ENCODE measurements at regions not wholly inside any gene's neighbourhood (a gene's known extent, or its start where the extent isn't known, plus 50 kb on each side); places are given as distances from the start of the nearest gene placed in this dataset.

GRCh38 chr15:24879492-24879891 lies 75.3 kb upstream of the SNRPN start:
- Histone ChIP-seq H4K20me1 (ENCODE audit: control insufficient read depth, insufficient read depth, low read length, poor library complexity, severe bottlenecking) (no peaks in the 10 kb centered on the region), H3K79me2 (ENCODE audit: control insufficient read depth, insufficient read depth, low read length) (no peaks in the 10 kb centered on the region), H2AFZ (ENCODE audit: insufficient read depth, low read depth, low read length, poor library complexity, severe bottlenecking) (no peak overlapping the region), H3K4me2 (replicated peaks; ENCODE audit: low read depth, low read length, poor library complexity, severe bottlenecking) (no peak overlapping the region), H3K36me3 (replicated peaks in 1 of 2; ENCODE audit: control extremely low read depth in 1 of 2, control insufficient read depth in 1 of 2, extremely low read depth in 1 of 2, insufficient read depth in 2 of 2, low read length in 1 of 2) (no peaks in the 10 kb centered on the region), H3K27me3 (replicated peaks in 1 of 4; ENCODE audit: control extremely low read depth in 1 of 4, control insufficient read depth in 3 of 4, insufficient read depth in 4 of 4, low read length in 3 of 4) (no peaks in the 10 kb centered on the region), H3K4me1 (ENCODE audit: control insufficient read depth in 2 of 2, insufficient read depth in 2 of 2, low read length in 2 of 2) (no peaks in the 10 kb centered on the region), H3K9me3 (ENCODE audit: control extremely low read depth in 1 of 3, control insufficient read depth in 2 of 3, insufficient read depth in 1 of 3, low read length in 2 of 3) (peaks cover 0 to 20% (median 4%) of the 10 kb centered on the region in 3 donors), H3K27ac (ENCODE audit: low read length in 2 of 2) (no peak overlapping the region), H3K4me3 (ENCODE audit: control extremely low read depth in 1 of 5, extremely low read depth in 1 of 5, insufficient read depth in 1 of 5, low read depth in 2 of 5, low read length in 4 of 5) (no peak overlapping the region), H3K9ac (ENCODE audit: low read length) (no peak overlapping the region)
- H3K27ac Mint-ChIP-seq, result no peak overlapping the region
- CTCF ChIA-PET, result no interaction called here
- peaks cover 5% of the 10 kb centered on the region for H3K9me3 Mint-ChIP-seq (ENCODE audit: insufficient read depth)
- no CpG with 5 or more reads among the region's 2 CpGs for WGBS (ENCODE audit: insufficient coverage)
- TF ChIP-seq CTCF (IDR thresholded peaks at IDR 0.05) (no peak), EZH2 (IDR thresholded peaks at IDR 0.05; ENCODE audit: borderline replicate concordance, insufficient read depth, low read depth, low read length, poor library complexity, severe bottlenecking) (no peak)
- POLR2A ChIA-PET, result no interaction called here
- no peak overlapping the region for H3K4me3 Mint-ChIP-seq
- no peaks in the 10 kb centered on the region for H3K4me1 Mint-ChIP-seq
- ATAC-seq (ENCODE audit: low read depth) (no peak), DNase-seq (no peak)
- no peaks in the 10 kb centered on the region for H3K27me3 Mint-ChIP-seq
- intact Hi-C loops (cut with micrococcal nuclease), result no loop called here

- Mint-ChIP-seq H3K4me1 (no peaks in the 10 kb centered on the region), H3K27me3 (no peaks in the 10 kb centered on the region), H3K9me3 (ENCODE audit: insufficient read depth) (peaks cover 5% of the 10 kb centered on the region), H3K27ac (no peak overlapping the region), H3K4me3 (no peak overlapping the region)
- ChIA-PET CTCF (no interaction called here), POLR2A (no interaction called here)
- Histone ChIP-seq H4K20me1 (ENCODE audit: control insufficient read depth, insufficient read depth, low read length, poor library complexity, severe bottlenecking) (no peaks in the 10 kb centered on the region), H3K9me3 (ENCODE audit: control extremely low read depth in 1 of 3, control insufficient read depth in 2 of 3, insufficient read depth in 1 of 3, low read length in 2 of 3) (peaks cover 0 to 20% (median 4%) of the 10 kb centered on the region in 3 donors), H3K27ac (ENCODE audit: low read length in 2 of 2) (no peak overlapping the region), H3K27me3 (replicated peaks in 1 of 4; ENCODE audit: control extremely low read depth in 1 of 4, control insufficient read depth in 3 of 4, insufficient read depth in 4 of 4, low read length in 3 of 4) (no peaks in the 10 kb centered on the region), H3K9ac (ENCODE audit: low read length) (no peak overlapping the region), H3K79me2 (ENCODE audit: control insufficient read depth, insufficient read depth, low read length) (no peaks in the 10 kb centered on the region), H3K4me2 (replicated peaks; ENCODE audit: low read depth, low read length, poor library complexity, severe bottlenecking) (no peak overlapping the region), H3K4me1 (ENCODE audit: control insufficient read depth in 2 of 2, insufficient read depth in 2 of 2, low read length in 2 of 2) (no peaks in the 10 kb centered on the region), H2AFZ (ENCODE audit: insufficient read depth, low read depth, low read length, poor library complexity, severe bottlenecking) (no peak overlapping the region), H3K4me3 (ENCODE audit: control extremely low read depth in 1 of 5, extremely low read depth in 1 of 5, insufficient read depth in 1 of 5, low read depth in 2 of 5, low read length in 4 of 5) (no peak overlapping the region), H3K36me3 (replicated peaks in 1 of 2; ENCODE audit: control extremely low read depth in 1 of 2, control insufficient read depth in 1 of 2, extremely low read depth in 1 of 2, insufficient read depth in 2 of 2, low read length in 1 of 2) (no peaks in the 10 kb centered on the region)
- 53% methylated on average over 4 of the region's 8 CpGs for WGBS (ENCODE audit: insufficient coverage)
- ATAC-seq (ENCODE audit: low read depth) (no peak), DNase-seq (no peak)
- intact Hi-C loops (cut with micrococcal nuclease), result no loop called here
- TF ChIP-seq CTCF (IDR thresholded peaks at IDR 0.05), result no peak
These were observed 74.1 kb upstream of the SNRPN start for GRCh38 chr15:24880663-24881062.
